ENCODE measurements at regions not wholly inside any gene's neighbourhood (a gene's known extent, or its start where the extent isn't known, plus 50 kb on each side); places are given as distances from the start of the nearest gene placed in this dataset.

GRCh38 chr3:72517921-72518424 is 330.3 kb downstream of the SHQ1 start:
- ATAC-seq (no peak), FAIRE-seq (no peak), DNase-seq (ENCODE audit: low read depth in 1 of 2, low spot score in 1 of 2) (no peak)
- no peak for TF ChIP-seq ESRRA (IDR thresholded peaks at IDR 0.05; ENCODE audit: borderline replicate concordance, low read length)
- no peak for TF ChIP-seq FOXS1 (CRISPR knock-in tag; IDR thresholded peaks at IDR 0.05)
- TF ChIP-seq PHF8 (IDR thresholded peaks at IDR 0.05; ENCODE audit: borderline replicate concordance, low read depth): no peak
- no peak for TF ChIP-seq CEBPB (IDR thresholded peaks at IDR 0.05)
- no peak for TF ChIP-seq HEYL (CRISPR knock-in tag; IDR thresholded peaks at IDR 0.05)
- TF ChIP-seq HOXA7 (CRISPR knock-in tag; IDR thresholded peaks at IDR 0.05): no peak
- no peak for TF ChIP-seq EP300 (IDR thresholded peaks at IDR 0.05)
- no peak for TF ChIP-seq E2F6 (IDR thresholded peaks at IDR 0.05; ENCODE audit: borderline replicate concordance, low read depth)
- TF ChIP-seq POLR2A (IDR thresholded peaks at IDR 0.05; ENCODE audit: low read length): no peak
- TF ChIP-seq EHMT2 (IDR thresholded peaks at IDR 0.05; ENCODE audit: low read depth): no peak
- TF ChIP-seq BCL3 (IDR thresholded peaks at IDR 0.05): no peak
- TF ChIP-seq ZNF302 (CRISPR knock-in tag; IDR thresholded peaks at IDR 0.05): no peak
- no peak for TF ChIP-seq KDM5A (IDR thresholded peaks at IDR 0.05)
- TF ChIP-seq JUN (IDR thresholded peaks at IDR 0.05): no peak
- no peaks in the 10 kb centered on the region for H3K9me3 ChIP-seq
- ChIA-PET POLR2A (no interaction called here), CTCF (no interaction called here)
- H3K27ac ChIP-seq: no peak overlapping the region
- H3K4me3 ChIP-seq: no peak overlapping the region
- H3K4me2 ChIP-seq: no peak overlapping the region
- WGBS (ENCODE audit: missing lambda C conversion rate): 69% methylated on average over 4 of the region's 4 CpGs
- H3K4me1 ChIP-seq: peaks cover 22% of the 10 kb centered on the region

GRCh38 chr3:72517336-72517735 is 330.9 kb downstream of the SHQ1 start:
- POLR2A ChIA-PET: no interaction called here
- Histone ChIP-seq H3K9me3 (no peaks in the 10 kb centered on the region), H3K4me2 (no peak overlapping the region), H3K27ac (no peak overlapping the region), H3K4me3 (no peak overlapping the region), H3K4me1 (peaks cover 22% of the 10 kb centered on the region)
- no peak for FAIRE-seq
- DNase-seq (ENCODE audit: low read depth in 1 of 2, low spot score in 1 of 2): no peak
- 55% methylated on average over 5 of the region's 5 CpGs for WGBS (ENCODE audit: missing lambda C conversion rate)
- CTCF ChIA-PET: interaction anchor here (1.2 kb wide), 1 partner anchor 10 kb away, joined by 3 read pairs; no protein-coding TSS in a partner anchor
- ATAC-seq: no peak
- no peak for TF ChIP-seq USF2 (IDR thresholded peaks at IDR 0.05)
- no peak for TF ChIP-seq NPAS2 (CRISPR knock-in tag; IDR thresholded peaks at IDR 0.05; ENCODE audit: borderline replicate concordance)

GRCh38 chr3:72516361-72516760 is 331.9 kb downstream of the SHQ1 start:
- no peak for FAIRE-seq
- POLR2A ChIA-PET: no interaction called here
- peak overlapping the region; percentile 21; the same call in 1 of the 3 replicates for H3K4me2 ChIP-seq
- TF ChIP-seq KDM1A (IDR thresholded peaks at IDR 0.05; ENCODE audit: low read depth): no peak
- no peak for TF ChIP-seq HEYL (CRISPR knock-in tag; IDR thresholded peaks at IDR 0.05)
- TF ChIP-seq PHF8 (IDR thresholded peaks at IDR 0.05; ENCODE audit: borderline replicate concordance, low read depth): no peak
- TF ChIP-seq EHMT2 (IDR thresholded peaks at IDR 0.05; ENCODE audit: low read depth): no peak
- no peak for TF ChIP-seq ZC3H11A (IDR thresholded peaks at IDR 0.05)
- no peak for TF ChIP-seq FOSB (CRISPR knock-in tag; IDR thresholded peaks at IDR 0.05)
- no peak for TF ChIP-seq HOXA7 (CRISPR knock-in tag; IDR thresholded peaks at IDR 0.05)
- no peak for TF ChIP-seq HOXB5 (CRISPR knock-in tag; IDR thresholded peaks at IDR 0.05)
- TF ChIP-seq CHD2 (IDR thresholded peaks at IDR 0.05; ENCODE audit: low read length, partially characterized antibody): no peak
- TF ChIP-seq FOXS1 (CRISPR knock-in tag; IDR thresholded peaks at IDR 0.05): no peak
- no peak for TF ChIP-seq FOSL2 (IDR thresholded peaks at IDR 0.05)
- TF ChIP-seq FOSL2 (CRISPR knock-in tag; IDR thresholded peaks at IDR 0.05): no peak
- no peak for TF ChIP-seq SMC3 (IDR thresholded peaks at IDR 0.05)
- TF ChIP-seq CTCF (IDR thresholded peaks at IDR 0.05): no peak
- TF ChIP-seq TP53 (CRISPR knock-in tag; IDR thresholded peaks at IDR 0.05): no peak
- TF ChIP-seq RFX5 (IDR thresholded peaks at IDR 0.05): no peak
- WGBS (ENCODE audit: missing lambda C conversion rate): 49% methylated on average over 2 of the region's 2 CpGs
- no peak for DNase-seq (ENCODE audit: low read depth in 1 of 2, low spot score in 1 of 2)
- H3K4me3 ChIP-seq: no peak overlapping the region
- CTCF ChIA-PET: interaction anchor here (1.2 kb wide), 1 partner anchor 11 kb away, joined by 3 read pairs; no protein-coding TSS in a partner anchor
- no peak overlapping the region for H3K27ac ChIP-seq
- ATAC-seq: no peak
- H3K4me1 ChIP-seq: peaks cover 22% of the 10 kb centered on the region
- no peaks in the 10 kb centered on the region for H3K9me3 ChIP-seq
